NAMALWA (cell line): ENCODE measurements at regions not wholly inside any gene's neighbourhood (a gene's known extent, or its start where the extent isn't known, plus 50 kb on each side); places are given as distances from the start of the nearest gene placed in this dataset.

Experiments used
- DNase-seq: peaks from one replicate; pipeline ENCODE4 v3.0.0-alpha.2; 2015; ENCODE audit warnings: low spot score

DNA sequence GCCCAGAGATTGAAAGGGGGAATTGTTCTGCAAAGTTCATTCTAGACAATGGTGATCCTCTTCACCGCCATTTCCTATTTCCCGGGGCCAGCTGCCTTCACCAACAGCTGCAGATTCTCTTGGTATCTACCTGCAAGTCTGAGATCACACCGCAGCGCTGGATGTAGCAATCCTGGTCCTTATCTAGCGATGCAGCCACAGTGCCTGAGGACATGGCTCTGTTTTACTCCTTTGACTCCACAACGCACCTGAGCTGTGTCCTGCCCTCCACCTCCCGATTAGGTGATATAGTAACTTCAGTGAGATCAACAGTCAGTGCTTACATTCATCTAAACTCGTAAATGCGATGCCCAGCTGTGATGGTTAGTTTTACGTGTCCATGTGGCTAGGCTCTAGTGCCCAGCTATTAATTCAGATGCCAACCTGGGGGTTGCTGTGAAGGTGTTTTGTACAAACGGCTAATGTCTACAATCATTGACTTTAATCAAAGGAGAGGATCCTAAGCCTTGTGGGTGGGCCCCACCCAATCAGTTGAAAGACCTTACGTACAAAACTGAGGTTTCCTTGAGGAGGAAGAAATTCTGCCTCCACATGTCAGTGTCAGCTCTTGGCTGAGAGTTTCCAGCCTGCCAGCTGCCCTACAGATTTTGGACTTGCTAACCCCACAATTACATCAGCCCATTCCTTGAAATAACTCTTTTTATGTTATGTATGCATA is 189.8 kb downstream of the SH3BP4 start:
- no peak for DNase-seq

- no peak for DNase-seq
Observed at GRCh38 chr2:235142601-235143000, 190.8 kb downstream of the SH3BP4 start.

DNA sequence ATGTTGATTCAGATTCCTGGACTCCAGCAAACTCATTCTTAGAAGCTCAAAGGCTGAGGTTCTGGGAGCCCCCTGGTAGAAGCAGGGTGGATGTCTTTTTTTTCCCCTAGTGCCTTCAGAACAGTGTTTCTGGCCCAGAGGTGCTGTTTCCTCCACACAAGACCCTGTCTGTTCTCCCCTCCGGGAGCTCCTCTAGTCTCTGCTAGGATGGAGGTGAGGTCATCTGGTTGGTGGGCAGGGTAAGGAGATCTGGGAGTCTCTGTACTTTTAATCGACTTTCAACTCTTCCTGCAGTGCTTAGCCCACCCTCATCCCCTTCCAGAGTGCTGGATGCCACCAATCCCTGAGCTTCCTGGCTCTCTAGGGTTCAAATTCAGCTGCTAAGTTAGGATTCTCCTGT is 192.0 kb downstream of the SH3BP4 start:
- DNase-seq = no peak

DNA sequence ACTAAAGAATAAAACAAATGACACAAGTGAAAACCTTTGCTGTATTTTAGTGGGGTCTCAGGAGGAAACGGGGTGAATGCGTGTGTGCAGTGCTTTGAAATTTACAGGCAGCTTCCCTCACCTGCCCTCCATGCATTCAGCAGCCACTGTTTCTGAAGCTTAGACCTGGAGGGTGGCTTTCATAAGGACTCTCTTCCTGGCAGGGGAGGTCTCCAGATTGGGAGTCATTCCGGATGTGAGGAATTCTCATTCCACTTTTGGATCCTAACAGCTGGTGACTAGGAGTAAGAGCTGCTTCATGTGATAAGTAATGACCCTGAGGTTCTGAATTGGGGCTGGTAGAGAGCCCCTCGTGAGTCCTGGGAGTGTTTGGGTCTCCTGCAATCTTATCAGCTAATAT is 192.5 kb downstream of the SH3BP4 start:
- no peak for DNase-seq

GRCh38 chr2:235146206-235146605 is 194.4 kb downstream of the SH3BP4 start:
- DNase-seq = no peak

DNA sequence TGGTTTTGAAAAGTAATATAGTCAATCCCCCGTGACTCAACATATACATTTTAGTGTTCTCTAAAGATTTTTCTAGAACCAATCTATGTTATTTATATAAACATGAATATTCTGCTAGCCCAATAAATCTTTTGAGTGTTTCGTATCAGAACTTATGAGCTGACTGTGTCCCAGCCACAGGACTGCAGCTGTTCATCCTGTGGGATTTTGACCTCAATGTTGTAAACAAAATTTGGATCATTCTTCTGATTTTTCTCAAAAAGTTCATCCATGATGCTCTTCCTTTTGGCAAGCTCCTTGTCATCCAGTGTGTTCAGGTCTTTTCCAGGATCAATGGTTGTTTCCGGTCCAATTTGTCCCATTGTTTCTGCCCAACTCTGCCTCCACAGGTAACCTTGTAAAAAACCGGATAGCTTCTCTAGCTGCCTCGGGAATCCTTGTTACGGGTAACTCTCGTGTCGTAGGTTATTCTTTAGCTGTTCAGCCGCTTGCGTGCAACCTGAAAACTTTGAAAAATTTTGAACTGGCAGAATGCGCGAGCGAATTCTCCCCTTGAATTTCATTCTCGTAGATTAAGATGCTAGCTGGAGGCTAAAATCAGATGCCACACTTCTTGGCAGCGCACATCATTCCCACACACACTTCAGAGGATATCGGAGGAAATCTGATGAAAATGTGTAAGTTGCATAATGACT is 195.2 kb downstream of the SH3BP4 start:
- DNase-seq = no peak

GRCh38 chr2:235148201-235149170 is 196.7 kb downstream of the SH3BP4 start:
- DNase-seq = no peak

DNA sequence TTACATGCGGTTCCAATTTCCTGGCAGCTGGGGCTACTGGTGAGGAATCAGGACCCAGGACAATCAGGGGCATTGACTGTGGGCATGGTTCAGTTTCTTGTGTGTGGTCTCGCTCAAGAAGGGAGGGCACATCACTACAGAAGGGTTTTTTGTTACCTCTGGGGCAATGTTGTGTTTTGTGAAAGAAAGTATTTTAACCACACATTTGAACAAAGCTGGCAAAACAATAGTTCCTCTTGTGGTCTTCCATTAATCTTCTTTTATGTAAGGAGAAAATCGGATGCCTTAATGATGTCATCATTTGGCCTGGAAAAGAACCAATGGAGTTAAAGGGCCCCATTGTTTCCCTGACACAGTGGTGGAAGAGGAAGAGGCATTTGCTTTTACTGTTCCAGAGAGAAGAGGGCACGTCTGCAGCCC is 197.4 kb downstream of the SH3BP4 start:
- no peak for DNase-seq

DNA sequence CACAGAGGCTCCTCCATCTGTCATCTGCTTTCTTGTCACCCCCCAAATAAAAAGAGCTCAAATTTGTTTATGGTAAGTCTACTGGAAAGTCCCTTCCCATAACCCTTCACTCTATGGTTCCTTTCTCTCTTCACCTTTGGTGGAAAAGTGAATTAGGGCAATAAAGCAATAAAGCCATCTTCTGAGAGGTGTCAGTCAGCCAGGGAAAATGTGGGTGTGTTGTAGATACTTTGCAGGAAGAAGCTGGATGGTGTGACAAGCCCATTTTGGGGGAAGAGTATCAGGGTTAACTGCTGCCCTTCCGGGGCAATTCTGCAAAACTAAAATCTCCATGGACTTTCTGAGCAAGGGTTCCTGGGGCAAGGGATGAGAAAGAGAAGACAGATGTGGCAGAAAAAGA is 197.9 kb downstream of the SH3BP4 start:
- DNase-seq = no peak

GRCh38 chr2:235151152-235151551 is 199.3 kb downstream of the SH3BP4 start:
- no peak for DNase-seq

- no peak for DNase-seq
Observed at GRCh38 chr2:235155163-235155562, 203.3 kb downstream of the SH3BP4 start.

GRCh38 chr2:235156055-235156454 is 204.2 kb downstream of the SH3BP4 start:
- no peak for DNase-seq

DNA sequence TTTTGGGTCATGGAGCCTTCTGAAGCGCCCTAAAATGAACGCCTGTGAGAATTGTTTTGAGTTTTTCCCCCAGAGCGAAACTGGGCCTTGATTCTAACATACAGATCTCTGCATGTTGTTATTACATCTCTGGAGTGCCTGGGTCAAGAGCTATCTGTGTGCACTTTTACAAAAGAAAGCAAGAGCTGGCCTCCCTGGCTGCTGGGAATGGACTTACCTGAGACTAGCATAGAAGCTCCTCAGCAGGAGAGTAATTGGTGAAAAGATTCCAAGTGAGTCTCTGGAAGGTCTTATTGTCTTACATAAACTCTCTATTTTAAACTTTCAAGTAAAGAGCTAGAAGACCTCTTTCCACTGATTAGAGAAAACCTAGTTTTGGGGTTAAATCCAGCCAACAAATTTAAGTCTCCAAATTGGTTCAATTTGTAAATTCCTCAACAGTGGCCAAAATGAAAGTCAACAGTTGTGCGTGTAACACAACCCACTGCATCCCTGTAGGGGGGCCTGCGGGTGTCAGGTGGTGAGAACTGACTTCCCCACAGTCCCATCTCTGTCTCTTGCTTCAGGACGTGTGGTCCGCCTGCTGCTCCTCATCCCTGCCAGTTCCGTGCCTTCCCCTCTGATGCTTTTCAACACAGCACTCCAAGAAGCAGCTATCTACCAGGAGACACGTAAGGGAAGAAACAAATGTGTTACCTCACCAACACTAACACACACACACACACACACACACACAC is 206.1 kb downstream of the SH3BP4 start:
- no peak for DNase-seq

DNA sequence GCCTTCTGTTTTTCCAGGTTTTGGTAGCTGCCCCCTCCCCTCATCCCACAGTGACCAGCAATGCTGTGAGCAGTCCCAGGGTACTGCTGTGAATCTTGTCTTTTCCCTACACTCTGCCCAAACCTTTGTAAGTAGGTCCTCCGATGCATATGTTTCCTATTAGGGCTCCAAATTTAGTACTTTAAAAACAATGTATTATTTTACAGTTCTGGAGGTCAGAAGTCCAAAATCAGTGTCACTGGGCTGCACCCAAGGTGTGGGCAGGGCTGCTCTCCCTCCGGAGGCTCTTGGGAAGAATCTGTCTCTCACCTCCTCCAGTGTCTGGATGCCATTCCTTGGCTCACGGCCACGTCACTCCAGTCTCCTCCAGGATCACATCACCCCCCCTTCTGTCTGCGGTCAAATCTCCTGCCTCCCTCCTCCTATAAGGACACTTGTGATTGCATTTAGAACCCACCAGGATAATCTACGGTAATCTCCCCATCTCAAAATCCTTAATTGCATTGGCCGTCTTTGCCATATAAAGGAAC is 208.5 kb downstream of the SH3BP4 start:
- DNase-seq = no peak

DNA sequence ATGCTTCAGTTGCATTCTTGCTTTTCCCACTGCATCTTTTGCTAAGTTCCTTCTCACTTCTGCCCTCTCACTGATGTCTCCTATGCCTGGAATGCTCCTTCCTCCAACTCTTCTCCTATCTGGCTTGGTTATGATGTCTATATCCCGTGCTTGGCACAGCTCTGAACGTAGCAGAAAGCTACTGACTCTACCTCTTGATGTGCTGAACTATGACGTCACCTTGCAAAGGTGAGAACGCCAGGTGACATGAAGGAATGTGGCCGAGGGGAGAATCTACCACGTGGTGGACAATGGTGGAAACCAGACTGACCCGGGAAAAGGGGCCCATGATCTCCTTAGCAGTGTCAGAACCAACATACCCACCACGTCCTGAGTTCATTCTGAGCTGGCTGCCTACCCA is 209.7 kb downstream of the SH3BP4 start:
- DNase-seq = no peak

- peak; percentile 24 for DNase-seq
Observed at GRCh38 chr2:235162082-235162836, 210.4 kb downstream of the SH3BP4 start.

- no peak for DNase-seq
Observed at GRCh38 chr2:235162837-235163197, 211.0 kb downstream of the SH3BP4 start.

DNA sequence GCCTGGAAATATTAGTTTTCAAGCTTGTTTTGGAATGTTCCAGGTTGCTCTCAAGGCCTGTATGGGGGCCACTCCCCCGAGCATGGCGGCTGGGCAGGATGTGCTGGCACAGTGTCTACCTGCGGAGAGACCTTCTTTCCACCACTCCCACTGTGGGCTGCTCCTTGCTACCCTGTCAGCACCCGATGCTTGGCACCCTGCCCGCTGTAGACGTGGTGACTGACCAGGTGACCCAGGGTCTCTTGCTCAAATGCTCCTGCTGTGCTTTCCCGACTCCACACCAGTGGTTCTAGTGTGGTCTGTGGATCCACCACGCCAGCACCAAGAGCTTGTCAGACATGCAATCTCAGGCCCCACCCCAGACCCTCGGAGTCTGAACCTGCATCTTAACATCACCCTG is 213.3 kb downstream of the SH3BP4 start:
- no peak for DNase-seq

DNA sequence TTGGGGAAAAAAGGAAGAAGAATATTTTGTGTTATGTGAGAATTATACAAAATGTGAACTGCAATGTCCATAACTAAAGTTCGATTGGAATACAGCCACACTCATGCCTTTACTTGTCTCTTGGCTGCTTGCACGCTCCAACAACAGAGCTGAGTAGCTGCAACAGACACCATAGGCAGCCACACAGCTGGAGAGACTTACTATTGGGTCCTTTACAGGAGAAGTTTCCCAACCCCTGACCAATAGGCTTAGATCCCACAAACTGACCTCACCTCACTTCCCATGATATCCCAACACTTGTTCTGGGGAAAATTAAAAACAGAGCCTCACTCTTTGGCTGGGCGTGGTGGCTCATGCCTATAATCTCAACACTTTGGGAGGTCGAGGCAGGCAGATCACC is 213.8 kb downstream of the SH3BP4 start:
- DNase-seq = no peak

DNA sequence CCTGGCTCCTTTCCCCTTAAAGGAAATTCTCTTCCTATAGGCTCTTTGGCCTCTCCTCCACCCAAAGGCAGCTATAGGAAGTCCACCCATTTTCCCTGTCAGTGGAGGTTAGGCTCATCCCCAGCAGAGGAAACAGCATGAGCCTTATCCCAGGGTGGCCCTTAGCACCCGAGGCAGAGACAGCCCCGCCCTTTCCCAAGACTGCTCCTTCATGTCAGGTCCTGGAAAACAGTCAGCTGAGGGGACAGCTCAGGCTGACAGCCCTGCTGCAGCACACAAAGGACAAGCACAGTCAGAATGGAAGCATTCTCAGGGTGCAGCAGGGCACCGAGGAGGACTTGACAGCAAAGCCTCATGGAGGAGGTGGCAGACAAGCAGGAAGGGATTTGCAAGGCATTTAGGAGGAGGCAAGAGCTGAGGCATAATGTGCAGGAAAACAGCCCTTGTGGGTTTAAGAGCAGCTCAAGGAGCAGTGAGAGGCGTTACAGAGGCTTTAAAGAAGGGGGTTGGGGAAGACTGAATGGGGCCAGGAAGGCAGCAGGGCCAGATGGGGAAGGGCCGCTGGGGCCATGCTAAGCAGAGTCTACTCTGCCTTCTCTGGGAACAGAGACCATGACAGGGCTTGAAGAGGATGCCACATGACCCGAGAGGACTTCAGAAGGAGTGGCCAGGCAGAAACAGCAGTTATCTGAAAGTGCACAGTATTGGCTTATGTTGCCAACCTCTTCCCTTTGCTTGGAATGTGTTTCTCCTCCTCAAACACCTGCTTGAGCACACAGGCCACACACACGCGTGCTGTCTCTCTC is 216.6 kb downstream of the SH3BP4 start:
- DNase-seq = no peak
